Trophoblast cell (in vitro differentiated cells and primary cell): ENCODE measurements at regions not wholly inside any gene's neighbourhood (a gene's known extent, or its start where the extent isn't known, plus 50 kb on each side); places are given as distances from the start of the nearest gene placed in this dataset.
"Not testable (repeated sequence)": the region's sequence is repeated elsewhere in the genome, so short reads cannot be mapped to it uniquely, and the experiment has no call there.

Experiments used
- DNase-seq, 2 donors: peaks; one replicate each; pipeline ENCODE4 v3.0.0-alpha.2; 2016
- H2AFZ ChIP-seq: 2 replicates; pipeline ENCODE4 v1.6.1; 2013; ENCODE audit warnings: low read length, moderate library complexity, mild to moderate bottlenecking; ENCODE audit not compliant: insufficient read depth, poor library complexity
- H2AK5ac ChIP-seq: 2 replicates; pipeline ENCODE4 v1.6.1; 2013; ENCODE audit warnings: mild to moderate bottlenecking, low read length
- H2BK120ac ChIP-seq: 2 replicates; pipeline ENCODE4 v1.6.1; 2013; ENCODE audit warnings: low read length, mild to moderate bottlenecking, moderate library complexity; ENCODE audit not compliant: insufficient read depth, poor library complexity
- H2BK12ac ChIP-seq: 2 replicates; pipeline ENCODE4 v1.6.1; 2013; ENCODE audit warnings: mild to moderate bottlenecking, low read length, moderate library complexity
- H2BK5ac ChIP-seq: 2 replicates; pipeline ENCODE4 v1.6.1; 2013; ENCODE audit warnings: low read length, low read depth, moderate library complexity, mild to moderate bottlenecking; ENCODE audit not compliant: poor library complexity
- H3K14ac ChIP-seq: 2 replicates; pipeline ENCODE4 v1.6.1; 2013; ENCODE audit warnings: mild to moderate bottlenecking, low read length
- H3K18ac ChIP-seq: 2 replicates; pipeline ENCODE4 v1.6.1; 2013; ENCODE audit warnings: mild to moderate bottlenecking, low read length
- H3K23ac ChIP-seq: 2 replicates; pipeline ENCODE4 v1.6.1; 2013; ENCODE audit warnings: low read length
- H3K27ac ChIP-seq: 2 replicates; pipeline ENCODE4 v1.5.1; 2013; ENCODE audit warnings: low read depth, mild to moderate bottlenecking, inconsistent platforms, low read length, moderate library complexity
- H3K27me3 ChIP-seq: 2 replicates; pipeline ENCODE4 v1.6.1; 2013; ENCODE audit warnings: inconsistent platforms, mild to moderate bottlenecking, low read length, moderate library complexity; ENCODE audit not compliant: insufficient read depth
- H3K36me3 ChIP-seq, 2 experiments: 1 replicate in 1 of 2; 2 replicates in 1 of 2; pipeline ENCODE4 v1.6.1; 2013; ENCODE audit warnings: low read length in 2 of 2, mild to moderate bottlenecking in 2 of 2, moderate library complexity in 1 of 2; ENCODE audit not compliant: insufficient read depth in 2 of 2, control insufficient read depth in 1 of 2
- H3K4ac ChIP-seq: 2 replicates; pipeline ENCODE4 v1.6.1; 2013; ENCODE audit warnings: low read depth, mild to moderate bottlenecking, low read length, moderate library complexity
- H3K4me1 ChIP-seq, 2 experiments: 1 replicate in 1 of 2; 2 replicates in 1 of 2; pipeline ENCODE4 v1.6.1; 2013; ENCODE audit warnings: low read length in 2 of 2, mild to moderate bottlenecking in 2 of 2, moderate library complexity in 1 of 2; ENCODE audit not compliant: insufficient read depth in 2 of 2, control insufficient read depth in 1 of 2
- H3K4me2 ChIP-seq: 2 replicates; pipeline ENCODE4 v1.6.1; 2013; ENCODE audit warnings: inconsistent platforms, mild to moderate bottlenecking, low read length, moderate library complexity
- H3K4me3 ChIP-seq: 2 replicates; pipeline ENCODE4 v1.5.1; 2013; ENCODE audit warnings: mild to moderate bottlenecking, low read depth, low read length, inconsistent platforms
- H3K79me1 ChIP-seq: one replicate; pipeline ENCODE4 v1.6.1; 2013; ENCODE audit warnings: low read length
- H3K79me2 ChIP-seq: 2 replicates; pipeline ENCODE4 v1.6.1; 2013; ENCODE audit warnings: low read length, mild to moderate bottlenecking; ENCODE audit not compliant: control insufficient read depth, insufficient read depth, poor library complexity
- H3K9ac ChIP-seq: 2 replicates; pipeline ENCODE4 v1.6.1; 2013; ENCODE audit warnings: mild to moderate bottlenecking, low read length
- H3K9me3 ChIP-seq: 2 replicates; pipeline ENCODE4 v1.6.1; 2013; ENCODE audit warnings: low read depth, mild to moderate bottlenecking, control low read depth, inconsistent platforms, low read length; ENCODE audit not compliant: insufficient read depth
- H4K12ac ChIP-seq: 2 replicates; pipeline ENCODE4 v1.6.1; 2013; ENCODE audit warnings: low read depth, mild to moderate bottlenecking, low read length, moderate library complexity
- H4K8ac ChIP-seq: 2 replicates; pipeline ENCODE4 v1.6.1; 2013; ENCODE audit warnings: low read depth, mild to moderate bottlenecking, low read length, moderate library complexity
- H4K91ac ChIP-seq: one replicate; pipeline ENCODE4 v1.6.1; 2013; ENCODE audit warnings: low read depth, mild to moderate bottlenecking, low read length, moderate library complexity
- WGBS: extraction: QIAGEN DNeasy Blood & Tissue Kit; methylation state at CpG from one replicate; pipeline ENCODE4 v1.1.7; 2013; ENCODE audit warnings: missing lambda C conversion rate; ENCODE audit not compliant: insufficient read length, insufficient coverage; ENCODE audit errors: extremely low coverage; 5-methylcytosine and 5-hydroxymethylcytosine counted together

- Histone ChIP-seq H3K27ac (no peak overlapping the region), H2BK5ac (no peak overlapping the region), H3K4me2 (no peak overlapping the region), H3K9me3 (no peaks in the 10 kb centered on the region), H2BK120ac (no peak overlapping the region), H2AK5ac (no peak overlapping the region), H2BK12ac (no peak overlapping the region), H4K12ac (no peak overlapping the region), H3K4me1 (no peaks in the 10 kb centered on the region), H3K9ac (no peak overlapping the region), H3K79me1 (no peaks in the 10 kb centered on the region), H3K36me3 (no peaks in the 10 kb centered on the region), H4K8ac (no peak overlapping the region), H4K91ac (no peak overlapping the region), H3K27me3 (no peaks in the 10 kb centered on the region), H2AFZ (no peak overlapping the region), H3K79me2 (no peaks in the 10 kb centered on the region), H3K4ac (no peak overlapping the region), H3K23ac (no peak overlapping the region), H3K14ac (no peak overlapping the region), H3K18ac (no peak overlapping the region), H3K4me3 (no peak overlapping the region)
- no CpG with 5 or more reads among the region's 5 CpGs for whole genome bisulfite sequencing
- no peak for DNase-seq
These were observed 565.0 kb upstream of the ADGRB3 start for GRCh38 chr6:68069921-68070710.

- no CpG with 5 or more reads among the region's 4 CpGs for WGBS
- H4K8ac ChIP-seq = no peak overlapping the region
- H3K4me3 ChIP-seq = no peak overlapping the region
- H3K18ac ChIP-seq = no peak overlapping the region
- H3K4me2 ChIP-seq = no peak overlapping the region
- no peak overlapping the region for H2AK5ac ChIP-seq
- no peaks in the 10 kb centered on the region for H3K4me1 ChIP-seq
- H2BK5ac ChIP-seq = no peak overlapping the region
- H4K12ac ChIP-seq = no peak overlapping the region
- no peaks in the 10 kb centered on the region for H3K36me3 ChIP-seq
- no peak for DNase-seq
- no peak overlapping the region for H2BK120ac ChIP-seq
- H2BK12ac ChIP-seq = no peak overlapping the region
- no peaks in the 10 kb centered on the region for H3K9me3 ChIP-seq
- H3K79me2 ChIP-seq = no peaks in the 10 kb centered on the region
- H3K14ac ChIP-seq = no peak overlapping the region
- no peak overlapping the region for H3K4ac ChIP-seq
- no peak overlapping the region for H3K23ac ChIP-seq
- H3K27me3 ChIP-seq = no peaks in the 10 kb centered on the region
- H2AFZ ChIP-seq = no peak overlapping the region
- H3K27ac ChIP-seq = no peak overlapping the region
- H3K9ac ChIP-seq = no peak overlapping the region
- no peak overlapping the region for H4K91ac ChIP-seq
- H3K79me1 ChIP-seq = no peaks in the 10 kb centered on the region
These were observed 575.2 kb upstream of the ADGRB3 start for GRCh38 chr6:68059899-68060298.

DNA sequence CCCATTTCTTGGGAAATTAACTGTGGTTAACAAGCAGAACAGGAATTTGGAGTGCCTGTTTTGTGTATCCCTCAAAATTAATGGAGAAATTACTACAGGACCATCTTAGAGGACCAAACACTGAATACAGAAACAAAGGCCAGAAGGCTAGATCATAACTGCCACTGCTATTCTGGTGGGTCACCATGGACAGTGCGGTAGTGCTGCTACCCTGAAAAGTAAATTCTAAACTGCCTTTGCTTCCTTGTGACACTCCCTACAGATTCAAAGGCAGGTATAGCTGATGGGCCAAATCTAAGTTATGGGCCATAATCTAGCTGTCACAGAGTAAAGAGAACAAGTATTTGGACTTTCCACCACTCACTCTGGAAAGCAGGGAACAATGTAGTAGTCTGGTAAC lies 575.8 kb upstream of the ADGRB3 start:
- Histone ChIP-seq H3K79me2 (no peaks in the 10 kb centered on the region), H3K18ac (no peak overlapping the region), H2AK5ac (no peak overlapping the region), H3K4me3 (no peak overlapping the region), H2BK12ac (no peak overlapping the region), H2AFZ (no peak overlapping the region), H3K79me1 (no peaks in the 10 kb centered on the region), H3K27ac (no peak overlapping the region), H3K9me3 (no peaks in the 10 kb centered on the region), H4K12ac (no peak overlapping the region), H4K91ac (no peak overlapping the region), H3K14ac (no peak overlapping the region), H2BK120ac (no peak overlapping the region), H3K27me3 (no peaks in the 10 kb centered on the region), H4K8ac (no peak overlapping the region), H3K9ac (no peak overlapping the region), H2BK5ac (no peak overlapping the region), H3K4me2 (no peak overlapping the region), H3K4ac (no peak overlapping the region), H3K4me1 (no peaks in the 10 kb centered on the region), H3K23ac (no peak overlapping the region), H3K36me3 (no peaks in the 10 kb centered on the region)
- DNase-seq = no peak
- WGBS = no CpG with 5 or more reads among the region's 1 CpG

GRCh38 chr6:68056596-68056995 lies 578.5 kb upstream of the ADGRB3 start:
- not testable (repeated sequence) for H3K4ac ChIP-seq, H2BK12ac ChIP-seq

More at GRCh38 chr6:68056596-68056995, 578.5 kb upstream of the ADGRB3 start:
- H4K8ac ChIP-seq, H3K18ac ChIP-seq, H4K91ac ChIP-seq, H3K14ac ChIP-seq, H3K79me2 ChIP-seq, H3K79me1 ChIP-seq, H3K9me3 ChIP-seq, H2BK120ac ChIP-seq, H4K12ac ChIP-seq, H3K9ac ChIP-seq, H2BK5ac ChIP-seq, H3K4me2 ChIP-seq, H2AFZ ChIP-seq, H3K23ac ChIP-seq, H3K36me3 ChIP-seq, H3K4me1 ChIP-seq, DNase-seq, H3K27me3 ChIP-seq, H2AK5ac ChIP-seq, H3K4me3 ChIP-seq, H3K27ac ChIP-seq: not testable (repeated sequence)
- WGBS = no CpG with 5 or more reads among the region's 1 CpG
